Islet precursor cell (in vitro differentiated cells): ENCODE measurements at regions not wholly inside any gene's neighbourhood (a gene's known extent, or its start where the extent isn't known, plus 50 kb on each side); places are given as distances from the start of the nearest gene placed in this dataset.
A peak's percentile ranks its signal among the peaks of the same experiment; 100 is the strongest.
"Not testable (repeated sequence)": the region's sequence is repeated elsewhere in the genome, so short reads cannot be mapped to it uniquely, and the experiment has no call there.

Experiments used
- DNase-seq: peaks from one replicate; pipeline ENCODE4 v3.0.0-alpha.2; 2018

GRCh38 chr17:47066841-47067682 lies 88.0 kb upstream of the RPRML start:
- DNase-seq: peak; percentile 96

- peak; percentile 77 for DNase-seq
Measured at GRCh38 chr17:47066095-47066494, 87.0 kb upstream of the RPRML start.

GRCh38 chr17:47064684-47065083 lies 85.6 kb upstream of the RPRML start:
- no peak for DNase-seq

GRCh38 chr17:47063475-47063874 lies 84.4 kb upstream of the RPRML start:
- no peak for DNase-seq

GRCh38 chr17:47062851-47063250 lies 83.8 kb upstream of the RPRML start:
- DNase-seq: not testable (repeated sequence)

- DNase-seq: not testable (repeated sequence)
Measured at GRCh38 chr17:47060005-47060404, 81.0 kb upstream of the RPRML start.

GRCh38 chr17:47057830-47058229 lies 78.8 kb upstream of the RPRML start:
- DNase-seq: peak; percentile 63

GRCh38 chr17:47057279-47057678 lies 78.2 kb upstream of the RPRML start:
- not testable (repeated sequence) for DNase-seq

- DNase-seq: not testable (repeated sequence)
Measured at GRCh38 chr17:47056687-47057086, 77.6 kb upstream of the RPRML start.
